Endodermal cell (in vitro differentiated cells): ENCODE measurements at regions not wholly inside any gene's neighbourhood (a gene's known extent, or its start where the extent isn't known, plus 50 kb on each side); places are given as distances from the start of the nearest gene placed in this dataset.

Source experiments
- DNase-seq: peaks from one replicate; pipeline ENCODE4 v3.0.0-alpha.2; 2017
- H3K27ac ChIP-seq: 2 replicates; pipeline ENCODE4 v1.5.1; 2013; ENCODE audit warnings: mild to moderate bottlenecking, low read depth, low read length, moderate library complexity
- H3K27me3 ChIP-seq: 2 replicates; pipeline ENCODE4 v1.6.1; 2013; ENCODE audit warnings: mild to moderate bottlenecking, low read length, moderate library complexity; ENCODE audit not compliant: insufficient read depth, control insufficient read depth, poor library complexity, severe bottlenecking
- H3K36me3 ChIP-seq: 2 replicates; pipeline ENCODE4 v1.7.0; 2013; ENCODE audit warnings: mild to moderate bottlenecking, low read length, moderate library complexity; ENCODE audit not compliant: control insufficient read depth, insufficient read depth
- H3K4me1 ChIP-seq: one replicate; pipeline ENCODE4 v1.7.0; 2013; ENCODE audit warnings: low read length; ENCODE audit not compliant: control insufficient read depth, insufficient read depth
- H3K4me3 ChIP-seq: 2 replicates; pipeline ENCODE4 v1.5.1; 2013; ENCODE audit warnings: mild to moderate bottlenecking, low read length, moderate library complexity
- H3K9ac ChIP-seq: 2 replicates; pipeline ENCODE4 v1.6.1; 2013; ENCODE audit warnings: mild to moderate bottlenecking, low read length, moderate library complexity; ENCODE audit not compliant: poor library complexity, severe bottlenecking; ENCODE audit errors: extremely low read depth
- H3K9me3 ChIP-seq: 2 replicates; pipeline ENCODE4 v1.6.1; 2013; ENCODE audit warnings: mild to moderate bottlenecking, low read length, moderate library complexity; ENCODE audit not compliant: control insufficient read depth
- H3K27ac Mint-ChIP-seq: 2 replicates; pipeline ENCODE4 v1.8.0; 2020; ENCODE audit warnings: mixed read lengths
- H3K27me3 Mint-ChIP-seq: 2 replicates; pipeline ENCODE4 v1.8.0; 2021; ENCODE audit warnings: mild to moderate bottlenecking, mixed read lengths; ENCODE audit not compliant: insufficient read depth
- H3K36me3 Mint-ChIP-seq: 2 replicates; pipeline ENCODE4 v1.8.0; 2020; ENCODE audit warnings: low read depth, mixed read lengths
- H3K4me1 Mint-ChIP-seq: 2 replicates; pipeline ENCODE4 v1.8.0; 2020; ENCODE audit warnings: mixed read lengths
- H3K4me3 Mint-ChIP-seq: 2 replicates; pipeline ENCODE4 v1.8.0; 2020; ENCODE audit warnings: mild to moderate bottlenecking, moderate library complexity, mixed read lengths
- H3K9me3 Mint-ChIP-seq: 2 replicates; pipeline ENCODE4 v1.8.0; 2020; ENCODE audit warnings: mild to moderate bottlenecking, mixed read lengths
- WGBS, 2 experiments: methylation state at CpG; one replicate each; pipeline versions ENCODE4 v1.1.5 to v1.1.7; 2013; ENCODE audit warnings: missing lambda C conversion rate in 2 of 2, mixed read lengths in 1 of 2; ENCODE audit not compliant: insufficient coverage in 1 of 2, insufficient read length in 1 of 2; 5-methylcytosine and 5-hydroxymethylcytosine counted together
- TF ChIP-seq, protein P1 (sequence below): fragments of 200-600 bp; sonication (generic); conservative IDR thresholded peaks from 2 replicates; pipeline ENCODE4 v1.5.0; 2021; ENCODE audit warnings: antibody characterized with exemption, mild to moderate bottlenecking

DNA sequence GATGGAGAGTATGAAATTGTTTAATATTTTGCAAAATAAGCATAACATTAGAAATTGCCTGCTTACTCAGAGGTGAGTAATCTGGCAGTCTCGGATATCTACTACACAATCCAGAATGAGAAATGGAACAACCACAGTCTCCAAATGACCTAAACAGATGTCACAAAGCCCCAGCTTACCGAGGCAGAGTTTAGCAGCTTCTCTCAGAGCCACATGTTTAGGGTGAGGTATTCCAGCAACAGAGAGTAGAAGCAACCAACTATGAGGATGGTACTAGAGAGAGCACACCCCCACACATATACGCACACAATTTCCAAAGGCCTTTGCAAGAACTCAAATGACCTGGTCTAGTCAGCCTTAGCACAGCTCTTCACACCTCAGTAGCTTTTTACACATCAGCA, 122.7 kb upstream of the LPAR1 start:
- Mint-ChIP-seq H3K4me1 (peaks cover 25% of the 10 kb centered on the region), H3K9me3 (no peaks in the 10 kb centered on the region), H3K27ac (no peak overlapping the region), H3K36me3 (no peaks in the 10 kb centered on the region), H3K27me3 (peaks cover 78% of the 10 kb centered on the region), H3K4me3 (no peak overlapping the region)
- Histone ChIP-seq H3K9ac (no peak overlapping the region), H3K4me1 (no peaks in the 10 kb centered on the region), H3K4me3 (no peak overlapping the region), H3K27ac (no peak overlapping the region), H3K27me3 (peaks cover 88% of the 10 kb centered on the region), H3K36me3 (no peaks in the 10 kb centered on the region), H3K9me3 (peaks cover 15% of the 10 kb centered on the region)
- TF ChIP-seq, protein P1, sequence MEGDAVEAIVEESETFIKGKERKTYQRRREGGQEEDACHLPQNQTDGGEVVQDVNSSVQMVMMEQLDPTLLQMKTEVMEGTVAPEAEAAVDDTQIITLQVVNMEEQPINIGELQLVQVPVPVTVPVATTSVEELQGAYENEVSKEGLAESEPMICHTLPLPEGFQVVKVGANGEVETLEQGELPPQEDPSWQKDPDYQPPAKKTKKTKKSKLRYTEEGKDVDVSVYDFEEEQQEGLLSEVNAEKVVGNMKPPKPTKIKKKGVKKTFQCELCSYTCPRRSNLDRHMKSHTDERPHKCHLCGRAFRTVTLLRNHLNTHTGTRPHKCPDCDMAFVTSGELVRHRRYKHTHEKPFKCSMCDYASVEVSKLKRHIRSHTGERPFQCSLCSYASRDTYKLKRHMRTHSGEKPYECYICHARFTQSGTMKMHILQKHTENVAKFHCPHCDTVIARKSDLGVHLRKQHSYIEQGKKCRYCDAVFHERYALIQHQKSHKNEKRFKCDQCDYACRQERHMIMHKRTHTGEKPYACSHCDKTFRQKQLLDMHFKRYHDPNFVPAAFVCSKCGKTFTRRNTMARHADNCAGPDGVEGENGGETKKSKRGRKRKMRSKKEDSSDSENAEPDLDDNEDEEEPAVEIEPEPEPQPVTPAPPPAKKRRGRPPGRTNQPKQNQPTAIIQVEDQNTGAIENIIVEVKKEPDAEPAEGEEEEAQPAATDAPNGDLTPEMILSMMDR, result no peak
- 92% methylated on average over 3 of the region's 3 CpGs; no CpG with 5 or more reads in 1 of the 2 experiments for WGBS, 2 experiments
- DNase-seq, result no peak

DNA sequence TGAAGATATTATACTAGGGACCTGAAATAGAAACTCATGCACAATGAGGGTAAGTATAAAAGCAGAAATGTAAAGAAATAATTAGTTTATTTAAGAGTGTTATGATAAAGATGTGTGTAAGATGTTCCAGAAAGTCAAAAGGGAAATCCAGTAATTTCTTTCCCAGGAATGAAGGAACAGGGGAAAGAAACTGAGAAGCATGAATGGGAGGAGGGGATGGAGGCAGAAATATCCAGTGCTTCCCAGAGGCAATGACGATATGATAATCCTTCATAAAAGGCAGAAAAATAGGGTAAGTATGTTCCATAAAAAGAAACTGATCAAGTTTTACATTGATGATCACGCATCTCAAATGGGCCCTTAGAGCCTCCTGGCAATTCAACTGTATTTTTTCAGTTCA, 120.7 kb upstream of the LPAR1 start:
- H3K9me3 Mint-ChIP-seq, result no peaks in the 10 kb centered on the region
- H3K27ac Mint-ChIP-seq, result no peak overlapping the region
- H3K27me3 ChIP-seq, result peaks cover 77% of the 10 kb centered on the region
- H3K4me1 ChIP-seq, result no peaks in the 10 kb centered on the region
- peaks cover 66% of the 10 kb centered on the region for H3K27me3 Mint-ChIP-seq
- H3K9me3 ChIP-seq, result no peaks in the 10 kb centered on the region
- no peak overlapping the region for H3K4me3 ChIP-seq
- no peaks in the 10 kb centered on the region for H3K36me3 ChIP-seq
- DNase-seq, result no peak
- H3K27ac ChIP-seq, result no peak overlapping the region
- no peak overlapping the region for H3K4me3 Mint-ChIP-seq
- TF ChIP-seq, protein P1, result no peak
- 95 to 97% methylated on average over 2 of the region's 2 CpGs for WGBS, 2 experiments
- H3K4me1 Mint-ChIP-seq, result peaks cover 15% of the 10 kb centered on the region
- no peak overlapping the region for H3K9ac ChIP-seq
- no peaks in the 10 kb centered on the region for H3K36me3 Mint-ChIP-seq

DNA sequence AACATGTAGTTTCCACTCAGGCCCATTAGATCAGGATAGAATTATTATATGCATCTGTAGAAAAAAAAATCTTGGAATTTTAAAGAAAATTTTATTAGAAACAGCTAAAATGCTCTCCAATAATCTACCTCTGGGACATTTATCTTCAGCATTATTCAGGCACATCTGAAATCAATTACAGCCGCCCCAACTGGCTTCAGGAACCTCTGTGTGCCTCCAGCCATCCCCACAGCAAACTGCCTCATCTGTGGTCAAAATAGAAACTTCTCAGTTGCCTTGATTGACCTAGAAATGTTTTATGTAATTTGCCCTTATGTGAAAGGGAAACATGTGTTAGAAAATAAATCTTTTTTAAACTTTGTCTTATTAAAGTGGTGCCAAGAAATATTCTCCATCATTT, 120.1 kb upstream of the LPAR1 start:
- peaks cover 70% of the 10 kb centered on the region for H3K27me3 ChIP-seq
- no peaks in the 10 kb centered on the region for H3K4me1 ChIP-seq
- Mint-ChIP-seq H3K36me3 (no peaks in the 10 kb centered on the region), H3K4me3 (no peak overlapping the region), H3K4me1 (peaks cover 10% of the 10 kb centered on the region), H3K9me3 (no peaks in the 10 kb centered on the region), H3K27ac (no peak overlapping the region), H3K27me3 (peaks cover 59% of the 10 kb centered on the region)
- WGBS, 2 experiments, result 97 to 100% methylated on average over 1 of the region's 1 CpG
- no peaks in the 10 kb centered on the region for H3K9me3 ChIP-seq
- no peak overlapping the region for H3K27ac ChIP-seq
- no peaks in the 10 kb centered on the region for H3K36me3 ChIP-seq
- TF ChIP-seq, protein P1, result no peak
- DNase-seq, result no peak
- H3K9ac ChIP-seq, result no peak overlapping the region
- no peak overlapping the region for H3K4me3 ChIP-seq
